ENCODE measurements at regions not wholly inside any gene's neighbourhood (a gene's known extent, or its start where the extent isn't known, plus 50 kb on each side); places are given as distances from the start of the nearest gene placed in this dataset.
"Not testable (repeated sequence)": the region's sequence is repeated elsewhere in the genome, so short reads cannot be mapped to it uniquely, and the experiment has no call there.

GRCh38 chr1:5610432-5610831 lies 381.8 kb downstream of the NPHP4 start:
- DNase-seq = no peak
- intact Hi-C loops (cut with DNase I; ENCODE audit: low total_unique reads) = no loop called here
- no peak for ATAC-seq
- H3K27ac ChIP-seq = no peak overlapping the region
- in situ Hi-C loops (cut with MboI; ENCODE audit: low sequenced_read_pairs in 4 of 4) = no loop called here
- H3K4me3 ChIP-seq = no peak overlapping the region
- no peaks in the 10 kb centered on the region for H3K9me3 ChIP-seq
- no peaks in the 10 kb centered on the region for H3K4me1 ChIP-seq
- no peaks in the 10 kb centered on the region for H3K36me3 ChIP-seq
- no peak for TF ChIP-seq POLR2A (IDR thresholded peaks at IDR 0.05)
- TF ChIP-seq, protein P1, sequence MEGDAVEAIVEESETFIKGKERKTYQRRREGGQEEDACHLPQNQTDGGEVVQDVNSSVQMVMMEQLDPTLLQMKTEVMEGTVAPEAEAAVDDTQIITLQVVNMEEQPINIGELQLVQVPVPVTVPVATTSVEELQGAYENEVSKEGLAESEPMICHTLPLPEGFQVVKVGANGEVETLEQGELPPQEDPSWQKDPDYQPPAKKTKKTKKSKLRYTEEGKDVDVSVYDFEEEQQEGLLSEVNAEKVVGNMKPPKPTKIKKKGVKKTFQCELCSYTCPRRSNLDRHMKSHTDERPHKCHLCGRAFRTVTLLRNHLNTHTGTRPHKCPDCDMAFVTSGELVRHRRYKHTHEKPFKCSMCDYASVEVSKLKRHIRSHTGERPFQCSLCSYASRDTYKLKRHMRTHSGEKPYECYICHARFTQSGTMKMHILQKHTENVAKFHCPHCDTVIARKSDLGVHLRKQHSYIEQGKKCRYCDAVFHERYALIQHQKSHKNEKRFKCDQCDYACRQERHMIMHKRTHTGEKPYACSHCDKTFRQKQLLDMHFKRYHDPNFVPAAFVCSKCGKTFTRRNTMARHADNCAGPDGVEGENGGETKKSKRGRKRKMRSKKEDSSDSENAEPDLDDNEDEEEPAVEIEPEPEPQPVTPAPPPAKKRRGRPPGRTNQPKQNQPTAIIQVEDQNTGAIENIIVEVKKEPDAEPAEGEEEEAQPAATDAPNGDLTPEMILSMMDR (IDR thresholded peaks at IDR 0.05 in 4 of 5, conservative IDR thresholded peaks at IDR 0.05 in 1 of 5) = no peak
- peaks cover 0 to 3% (median 0%) of the 10 kb centered on the region in 3 donors for H3K27me3 ChIP-seq

DNA sequence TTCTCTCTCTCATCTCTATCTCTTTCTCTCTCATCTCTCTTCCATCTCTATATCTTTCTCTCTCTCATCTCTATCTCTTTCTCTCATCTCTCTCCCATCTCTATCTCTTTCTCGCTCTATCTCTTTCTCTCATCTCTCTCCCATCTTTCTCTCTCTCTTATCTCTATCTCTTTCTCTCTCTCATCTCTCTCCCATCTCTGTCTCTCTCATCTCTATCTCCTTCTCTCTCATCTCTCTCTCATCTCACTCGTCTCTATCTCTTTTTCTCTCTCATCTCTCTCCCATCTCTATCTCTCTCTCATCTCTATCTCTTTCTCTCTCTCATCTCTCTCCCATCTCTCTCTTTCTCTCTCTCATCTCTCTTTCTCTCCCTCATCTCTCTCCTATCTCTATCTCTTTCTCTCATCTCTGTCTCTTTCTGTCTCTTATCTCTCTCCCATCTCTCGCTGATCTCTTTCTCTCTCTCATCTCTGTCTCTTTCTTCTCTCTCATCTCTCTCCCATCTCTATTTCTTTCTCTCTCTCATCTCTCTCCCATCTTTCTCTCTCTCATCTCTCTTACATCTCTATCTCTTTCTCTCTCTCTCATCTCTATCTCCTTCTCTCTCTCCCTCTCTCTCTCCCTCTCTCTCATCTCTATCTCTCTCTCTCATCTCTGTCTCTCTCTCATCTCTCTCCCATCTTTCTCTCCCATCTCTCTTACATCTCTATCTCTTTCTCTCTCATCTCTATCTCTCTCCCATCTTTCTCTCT lies 388.7 kb downstream of the NPHP4 start:
- Histone ChIP-seq H3K4me1 (no peaks in the 10 kb centered on the region), H3K27me3 (no peaks in the 10 kb centered on the region), H3K36me3 (no peaks in the 10 kb centered on the region), H3K4me3 (no peak overlapping the region), H3K27ac (no peak overlapping the region), H3K9me3 (no peaks in the 10 kb centered on the region)
- DNase-seq (no peak), ATAC-seq (no peak)
- TF ChIP-seq, protein P1 (IDR thresholded peaks at IDR 0.05 in 4 of 5, conservative IDR thresholded peaks at IDR 0.05 in 1 of 5) = no peak
- no peak for TF ChIP-seq POLR2A (IDR thresholded peaks at IDR 0.05)
- in situ Hi-C loops (cut with MboI; ENCODE audit: low sequenced_read_pairs in 4 of 4) = no loop called here
- intact Hi-C loops (cut with DNase I; ENCODE audit: low total_unique reads) = no loop called here

DNA sequence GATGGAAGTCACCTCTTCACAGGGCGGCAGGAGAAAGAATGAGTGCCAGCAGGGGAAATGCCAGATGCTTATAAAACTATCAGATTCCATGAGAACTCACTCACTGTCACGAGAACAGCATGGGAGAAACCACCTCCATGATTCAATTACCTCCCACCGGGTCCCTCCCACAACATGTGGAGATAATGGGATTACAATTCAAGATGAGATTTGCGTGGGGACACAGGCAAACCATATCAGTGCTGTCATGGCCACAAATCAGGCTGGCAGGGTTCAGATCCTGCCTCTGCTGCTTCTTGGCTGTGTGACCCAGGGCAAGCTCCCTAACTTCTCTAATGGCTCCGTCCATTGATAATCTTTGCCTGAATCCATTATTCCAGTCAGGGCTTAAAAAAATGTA lies 389.5 kb downstream of the NPHP4 start:
- H3K27ac ChIP-seq; H3K9me3 ChIP-seq; ATAC-seq; H3K27me3 ChIP-seq; H3K4me1 ChIP-seq; intact Hi-C loops (cut with DNase I; ENCODE audit: low total_unique reads); H3K36me3 ChIP-seq; H3K4me3 ChIP-seq; in situ Hi-C loops (cut with MboI; ENCODE audit: low sequenced_read_pairs in 4 of 4); DNase-seq: not testable (repeated sequence)

DNA sequence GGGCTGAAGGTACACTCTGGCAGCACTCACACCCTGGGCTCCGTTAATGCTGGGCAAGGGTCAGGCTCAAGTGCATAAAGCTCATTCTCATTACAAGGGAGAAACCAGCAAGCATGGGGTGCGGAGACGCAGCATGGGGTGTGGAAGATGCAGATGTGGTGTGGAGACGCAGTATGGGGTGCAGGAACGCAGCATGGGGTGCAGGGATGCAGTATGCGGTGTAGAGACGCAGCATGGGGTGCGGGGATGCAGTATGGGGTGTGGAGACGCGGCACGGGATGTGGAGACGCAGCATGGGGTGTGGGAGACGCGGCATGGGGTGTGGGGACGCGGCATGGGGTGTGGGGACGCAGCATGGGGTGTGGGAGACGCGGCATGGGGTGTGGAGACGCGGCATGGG lies 390.7 kb downstream of the NPHP4 start:
- in situ Hi-C loops (cut with MboI; ENCODE audit: low sequenced_read_pairs in 4 of 4) (no loop called here), intact Hi-C loops (cut with DNase I; ENCODE audit: low total_unique reads) (no loop called here)
- Histone ChIP-seq H3K9me3 (no peaks in the 10 kb centered on the region), H3K4me1 (no peaks in the 10 kb centered on the region), H3K27ac (no peak overlapping the region), H3K36me3 (no peaks in the 10 kb centered on the region), H3K4me3 (no peak overlapping the region), H3K27me3 (no peaks in the 10 kb centered on the region)
- no peak for ATAC-seq
- DNase-seq = no peak
- TF ChIP-seq POLR2A (IDR thresholded peaks at IDR 0.05) = no peak
- TF ChIP-seq, protein P1 (IDR thresholded peaks at IDR 0.05 in 4 of 5, conservative IDR thresholded peaks at IDR 0.05 in 1 of 5) = no peak

GRCh38 chr1:5599541-5599940 lies 392.7 kb downstream of the NPHP4 start:
- TF ChIP-seq, protein P1 (IDR thresholded peaks at IDR 0.05 in 4 of 5, conservative IDR thresholded peaks at IDR 0.05 in 1 of 5) = no peak
- TF ChIP-seq POLR2A (IDR thresholded peaks at IDR 0.05) = no peak
- H3K4me3 ChIP-seq = no peak overlapping the region
- DNase-seq = no peak

More at GRCh38 chr1:5599541-5599940, 392.7 kb downstream of the NPHP4 start:
- H3K27me3 ChIP-seq = no peaks in the 10 kb centered on the region
- H3K4me1 ChIP-seq = no peaks in the 10 kb centered on the region
- intact Hi-C loops (cut with DNase I; ENCODE audit: low total_unique reads) = no loop called here
- H3K9me3 ChIP-seq = no peaks in the 10 kb centered on the region
- in situ Hi-C loops (cut with MboI; ENCODE audit: low sequenced_read_pairs in 4 of 4) = no loop called here
- no peak for ATAC-seq
- H3K27ac ChIP-seq = no peak overlapping the region
- H3K36me3 ChIP-seq = no peaks in the 10 kb centered on the region

Data from gastrocnemius medialis (tissue), 4 donors.